Uterus (tissue), 2 donors: ENCODE measurements at regions not wholly inside any gene's neighbourhood (a gene's known extent, or its start where the extent isn't known, plus 50 kb on each side); places are given as distances from the start of the nearest gene placed in this dataset.

Experiments used
- CTCF ChIP-seq, 4 experiments: fragments of 200-600 bp in 2 of 4; fragments of 450-650 bp in 2 of 4; sonication (generic) in 2 of 4; IDR thresholded peaks; one replicate each; pipeline ENCODE4 v1.5.1; 2016 to 2019; ENCODE audit warnings: antibody characterized with exemption in 4 of 4, mild to moderate bottlenecking in 2 of 4, moderate library complexity in 1 of 4
- POLR2A ChIP-seq, 2 donors: fragments of 450-650 bp; IDR thresholded peaks; one replicate each; pipeline ENCODE4 v1.6.1; 2016; ENCODE audit warnings: antibody characterized with exemption in 2 of 2, mild to moderate bottlenecking in 1 of 2, moderate library complexity in 1 of 2

GRCh38 chr13:97890573-97890972 is 62.9 kb upstream of the IPO5 start:
- TF ChIP-seq CTCF (IDR thresholded peaks at IDR 0.05) (no peak), POLR2A (IDR thresholded peaks at IDR 0.05) (no peak)
